NCI-H187 treated with DMSO at 0.1 percent for 48 hours (cell line): ENCODE measurements at regions not wholly inside any gene's neighbourhood (a gene's known extent, or its start where the extent isn't known, plus 50 kb on each side); places are given as distances from the start of the nearest gene placed in this dataset.
"Not testable (repeated sequence)": the region's sequence is repeated elsewhere in the genome, so short reads cannot be mapped to it uniquely, and the experiment has no call there.

Source experiments
- DNase-seq: peaks from one replicate; lab custom pipeline; 2025; lab: John Stamatoyannopoulos, UW

DNA sequence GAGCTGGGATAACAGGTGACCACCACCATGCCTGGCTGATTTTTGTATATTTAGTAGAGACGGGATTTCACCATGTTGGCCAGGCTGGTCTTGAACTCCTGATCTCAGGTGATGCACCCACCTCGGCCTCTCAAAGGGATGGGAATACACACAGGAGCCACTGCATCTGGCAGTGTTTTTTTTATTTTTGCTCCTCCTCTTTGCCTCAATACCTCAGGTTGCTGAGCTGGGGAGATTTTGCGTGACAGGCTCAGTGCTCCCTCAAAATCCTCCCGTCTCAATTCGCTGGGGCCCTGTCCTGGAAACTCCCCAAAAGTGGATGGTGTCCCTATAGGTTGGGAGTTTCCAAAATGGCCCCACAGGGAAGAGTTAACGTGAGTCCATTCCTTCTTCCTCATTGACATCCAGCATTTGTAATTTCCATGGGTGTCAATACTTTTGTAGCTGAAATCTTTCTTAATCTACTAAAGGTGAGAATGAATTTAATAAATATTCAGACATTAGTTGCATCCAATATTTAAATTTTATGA lies 71.8 kb downstream of the GGTLC2 start:
- DNase-seq, result no peak

DNA sequence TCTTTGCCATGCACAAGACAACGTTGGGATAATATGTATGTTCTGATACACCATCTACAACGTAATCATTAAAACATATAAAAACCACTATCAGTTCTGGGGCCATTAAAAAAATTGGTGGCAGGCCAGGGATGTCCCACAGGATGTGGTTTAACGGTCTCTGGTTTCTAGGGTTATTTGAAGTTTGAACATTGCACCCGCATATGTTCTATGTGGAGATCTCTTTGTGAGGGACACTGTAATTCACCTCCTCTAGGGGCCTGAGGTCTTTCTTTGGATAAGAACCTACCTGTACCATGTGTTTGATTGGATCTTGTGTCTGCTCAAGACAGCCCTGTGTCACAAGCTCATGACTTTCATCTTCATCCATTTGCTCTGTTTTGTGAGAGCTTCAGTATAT lies 73.2 kb downstream of the GGTLC2 start:
- no peak for DNase-seq

- DNase-seq, result no peak
Observed at GRCh38 chr22:22720201-22720723, 75.8 kb downstream of the GGTLC2 start.

- no peak for DNase-seq
Observed at GRCh38 chr22:22720724-22721261, 76.4 kb downstream of the GGTLC2 start.

- DNase-seq, result no peak
Observed at GRCh38 chr22:22721681-22722354, 77.4 kb downstream of the GGTLC2 start.

GRCh38 chr22:22728382-22728781 lies 84.0 kb downstream of the GGTLC2 start:
- DNase-seq, result no peak

- DNase-seq, result no peak
Observed at GRCh38 chr22:22730655-22731373, 86.4 kb downstream of the GGTLC2 start.

GRCh38 chr22:22731374-22731676 lies 86.9 kb downstream of the GGTLC2 start:
- no peak for DNase-seq

GRCh38 chr22:22733006-22733405 lies 88.6 kb downstream of the GGTLC2 start:
- not testable (repeated sequence) for DNase-seq

- DNase-seq, result no peak
Observed at GRCh38 chr22:22733881-22734373, 89.5 kb downstream of the GGTLC2 start.

GRCh38 chr22:22734395-22735272 lies 90.2 kb downstream of the GGTLC2 start:
- not testable (repeated sequence) for DNase-seq

DNA sequence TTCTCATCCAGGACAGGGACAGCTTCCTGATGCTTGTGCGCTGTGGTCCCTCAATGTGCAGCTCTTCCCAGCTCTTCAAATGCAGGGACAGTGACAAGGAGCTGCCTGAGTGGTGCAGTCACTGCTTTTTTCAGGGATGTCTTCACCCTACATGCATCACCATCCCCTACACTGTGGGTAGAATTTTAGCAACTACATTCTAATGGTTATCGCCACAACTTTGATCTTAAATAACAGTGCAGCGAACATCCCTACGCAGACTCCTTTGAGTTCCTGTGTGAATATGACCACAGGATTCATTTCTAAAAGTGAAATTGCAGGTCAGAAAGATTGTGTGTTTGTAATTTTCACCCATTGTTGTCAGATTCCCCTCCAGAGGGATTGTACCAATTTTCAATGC lies 90.9 kb downstream of the GGTLC2 start:
- not testable (repeated sequence) for DNase-seq

- no peak for DNase-seq
Observed at GRCh38 chr22:22735695-22736611, 91.5 kb downstream of the GGTLC2 start.

DNA sequence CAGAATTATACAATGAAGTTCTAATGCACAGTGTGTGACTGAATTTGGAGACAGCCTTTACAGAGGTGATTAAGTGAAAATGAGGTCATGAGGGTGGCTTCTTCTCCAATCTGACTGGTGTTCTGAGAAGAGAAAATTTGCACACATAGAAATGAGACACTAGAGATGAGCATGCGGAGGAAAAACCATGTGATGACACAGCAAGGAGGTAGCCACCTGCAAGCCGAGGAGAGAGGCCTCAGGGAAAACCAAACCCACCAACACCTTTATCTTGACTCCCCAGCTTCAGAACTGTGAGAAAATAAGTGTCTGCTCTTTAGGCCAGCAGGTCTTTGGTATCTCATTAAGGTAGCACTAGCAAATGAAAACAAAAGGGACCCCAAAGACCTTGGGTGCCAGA lies 93.2 kb downstream of the GGTLC2 start:
- no peak for DNase-seq

GRCh38 chr22:22738959-22739585 lies 94.7 kb downstream of the GGTLC2 start:
- no peak for DNase-seq

- DNase-seq, result no peak
Observed at GRCh38 chr22:22740560-22741276, 96.3 kb downstream of the GGTLC2 start.

GRCh38 chr22:22741843-22742242 lies 97.4 kb downstream of the GGTLC2 start:
- no peak for DNase-seq

GRCh38 chr22:22742641-22743040 lies 98.2 kb downstream of the GGTLC2 start:
- DNase-seq, result no peak

DNA sequence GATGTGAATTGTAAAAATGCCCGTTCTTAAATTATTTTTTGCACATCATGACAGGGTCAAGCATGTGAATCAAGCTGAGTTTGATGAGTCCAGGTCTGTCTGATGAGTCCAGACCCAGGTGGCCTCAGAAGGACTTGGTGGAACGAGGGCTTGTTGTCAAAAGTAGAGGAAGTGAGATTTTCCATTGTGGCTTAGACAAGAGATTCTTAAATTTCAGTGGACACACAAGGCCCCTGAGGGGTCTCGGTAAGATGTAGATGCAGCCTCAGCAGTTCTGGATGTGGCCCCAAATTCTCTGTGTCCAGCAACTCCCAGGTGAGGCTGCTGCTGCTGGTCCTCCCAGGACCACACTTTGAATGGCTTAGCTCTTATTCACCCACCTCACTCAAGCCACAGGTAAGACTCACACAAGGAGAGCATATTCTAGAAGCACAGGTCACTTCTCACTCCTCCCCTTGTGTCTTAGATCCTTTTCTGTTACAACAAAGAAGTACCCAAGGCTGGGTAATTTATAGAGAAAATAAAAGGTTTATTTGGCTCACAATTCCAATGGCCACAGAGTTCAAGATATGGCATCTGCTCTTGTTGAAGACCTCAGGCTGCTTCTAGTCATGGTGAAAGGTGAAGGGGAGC lies 98.8 kb downstream of the GGTLC2 start:
- DNase-seq, result no peak
